Fibroblast of mammary gland (primary cell): ENCODE measurements at regions not wholly inside any gene's neighbourhood (a gene's known extent, or its start where the extent isn't known, plus 50 kb on each side); places are given as distances from the start of the nearest gene placed in this dataset.

ENCODE experiments used
- DNase-seq: peaks from one replicate; pipeline ENCODE4 v3.0.0-alpha.2; 2010; ENCODE audit warnings: low read depth
- H3K4me3 ChIP-seq: 2 replicates; pipeline ENCODE4 v1.5.1; 2011; ENCODE audit warnings: low read depth, mild to moderate bottlenecking, low read length, moderate library complexity; ENCODE audit not compliant: control insufficient read depth
- CTCF ChIP-seq: conservative IDR thresholded peaks from 2 replicates; pipeline ENCODE4 v1.5.1; 2011; ENCODE audit warnings: low read depth, low read length, inconsistent platforms; ENCODE audit not compliant: control insufficient read depth, insufficient read depth

- no peak for DNase-seq
- TF ChIP-seq CTCF, result no peak
- H3K4me3 ChIP-seq, result no peak overlapping the region
Measured at GRCh38 chr1:168368131-168368530, 87.5 kb downstream of the TBX19 start.

- no peak for DNase-seq
- no peak for TF ChIP-seq CTCF
- H3K4me3 ChIP-seq, result no peak overlapping the region
Measured at GRCh38 chr1:168365719-168366479, 85.2 kb downstream of the TBX19 start.
